HepG2 (cell line): ENCODE measurements at regions not wholly inside any gene's neighbourhood (a gene's known extent, or its start where the extent isn't known, plus 50 kb on each side); places are given as distances from the start of the nearest gene placed in this dataset.

ENCODE experiments used
- ATAC-seq: fragments of 200-7000 bp; cut with Tn5 transposase; 3 replicates; pipeline ENCODE4 v1.9.1; 2020; ENCODE audit warnings: mild to moderate bottlenecking, moderate library complexity
- BruUV-seq: library from RNA; stranded (reverse); fragments of 400-500 nt; replicated peaks from 2 replicates; lab custom pipeline; 2021; lab: Mats Ljungman, UMichigan
- CTCF ChIA-PET: fragments of 300-600 bp; formaldehyde crosslinking; extraction: SDS; loops from one replicate; lab custom pipeline; 2021; ENCODE audit warnings: low total read pairs, inconsistent platforms, low intra/inter-chr PET ratio; lab: Yijun Ruan, JAX
- POLR2A ChIA-PET: fragments of 350-600 bp; sonication (Branson Sonifier 250); formaldehyde crosslinking; loops from one replicate; lab custom pipeline; 2020; ENCODE audit warnings: antibody characterized with exemption, inconsistent platforms; lab: Yijun Ruan, JAX
- DNase-seq: peaks from one replicate; pipeline ENCODE4 v3.0.0-alpha.2; 2015; ENCODE audit warnings: low spot score
- FAIRE-seq: peaks from 3 replicates; lab custom pipeline; 2011; peaks lifted over from hg19 to GRCh38; lab: Jason Lieb, UNC
- H2AFZ ChIP-seq: one replicate; pipeline ENCODE4 v1.6.1; 2011; ENCODE audit warnings: low read length, inconsistent platforms
- H3K27ac ChIP-seq: fragments of 300-600 bp; 3 replicates; pipeline ENCODE4 v1.8.0; 2011; ENCODE audit warnings: mixed run types, mild to moderate bottlenecking, mixed read lengths, low read length, inconsistent platforms; ENCODE audit not compliant: insufficient read depth; ENCODE audit errors: extremely low read length
- H3K27me3 ChIP-seq, 2 experiments: fragments of 200-600 bp in 1 of 2; 2 replicates in 1 of 2; 3 replicates in 1 of 2; pipeline versions ENCODE4 v1.6.0 to v1.8.0; 2011; ENCODE audit warnings: low read length in 2 of 2, mild to moderate bottlenecking in 2 of 2, moderate library complexity in 2 of 2, inconsistent platforms in 1 of 2; ENCODE audit not compliant: insufficient read depth in 2 of 2, control insufficient read depth in 1 of 2
- H3K36me3 ChIP-seq, 2 experiments: fragments of 200-600 bp in 1 of 2; replicated peaks in 1 of 2; 2 replicates in 1 of 2; 3 replicates in 1 of 2; pipeline versions ENCODE4 v1.5.1 to v1.8.0; 2011; ENCODE audit warnings: low read length in 2 of 2, inconsistent platforms in 1 of 2; ENCODE audit not compliant: insufficient read depth in 2 of 2, control insufficient read depth in 1 of 2
- H3K4me1 ChIP-seq: 2 replicates; pipeline ENCODE4 v1.5.1; 2012; ENCODE audit warnings: low read length, inconsistent platforms; ENCODE audit not compliant: insufficient read depth
- H3K4me2 ChIP-seq: 2 replicates; pipeline ENCODE4 v1.6.0; 2011; ENCODE audit warnings: low read depth, low read length, inconsistent platforms
- H3K4me3 ChIP-seq, 3 experiments: fragments of 200-600 bp in 1 of 3; sonication (generic), shearing (Covaris generic) in 1 of 3; replicated peaks in 1 of 3; 2 replicates each; pipeline ENCODE4 v1.5.1; 2011 to 2016; ENCODE audit warnings: low read length in 3 of 3, inconsistent platforms in 2 of 3, low read depth in 2 of 3, mild to moderate bottlenecking in 2 of 3, control low read depth in 1 of 3, mixed read lengths in 1 of 3; ENCODE audit not compliant: insufficient read depth in 1 of 3
- H3K79me2 ChIP-seq: one replicate; pipeline ENCODE4 v1.6.1; 2011; ENCODE audit warnings: low read length, inconsistent platforms; ENCODE audit not compliant: insufficient read depth
- H3K9ac ChIP-seq: 2 replicates; pipeline ENCODE4 v1.6.0; 2011; ENCODE audit warnings: mild to moderate bottlenecking, low read depth, low read length, inconsistent platforms; ENCODE audit not compliant: insufficient read depth
- H3K9me3 ChIP-seq: 2 replicates; pipeline ENCODE4 v1.5.1; 2012; ENCODE audit warnings: mild to moderate bottlenecking, low read length
- H4K20me1 ChIP-seq: 2 replicates; pipeline ENCODE4 v1.6.0; 2011; ENCODE audit warnings: inconsistent platforms, mild to moderate bottlenecking, low read length, moderate library complexity; ENCODE audit not compliant: insufficient read depth
- CHCHD3 ChIP-seq: sonication (generic); formaldehyde crosslinking; IDR thresholded peaks from 2 replicates; pipeline ENCODE4 v1.8.0; 2022; ENCODE audit warnings: mild to moderate bottlenecking, missing genetic modification reagents, moderate library complexity
- ELF1 ChIP-seq: sonication (generic); formaldehyde crosslinking; IDR thresholded peaks from 2 replicates; pipeline ENCODE4 v1.4.0; 2020; ENCODE audit warnings: missing genetic modification reagents
- JDP2 ChIP-seq: sonication (generic); formaldehyde crosslinking; IDR thresholded peaks from 2 replicates; pipeline ENCODE4 v1.8.1; 2022; ENCODE audit warnings: missing genetic modification reagents, borderline replicate concordance
- KLF15 ChIP-seq: sonication (generic); formaldehyde crosslinking; IDR thresholded peaks from 2 replicates; pipeline ENCODE4 v1.8.1; 2023; ENCODE audit warnings: borderline replicate concordance, mild to moderate bottlenecking, inconsistent platforms, missing genetic modification reagents, mixed read lengths
- MAFF ChIP-seq: IDR thresholded peaks from 2 replicates; pipeline ENCODE4 v1.6.1; 2011; ENCODE audit warnings: low read depth, low read length, improper control_type of control experiment
- SPEN ChIP-seq: sonication (generic); formaldehyde crosslinking; IDR thresholded peaks from 2 replicates; pipeline ENCODE4 v1.5.1; 2020; ENCODE audit warnings: low read depth, mild to moderate bottlenecking, missing genetic modification reagents
- ZNF17 ChIP-seq: sonication (generic); formaldehyde crosslinking; IDR thresholded peaks from 2 replicates; pipeline ENCODE4 v1.5.0; 2020; ENCODE audit warnings: mild to moderate bottlenecking, missing genetic modification reagents
- ZNF343 ChIP-seq: sonication (generic); formaldehyde crosslinking; IDR thresholded peaks from 2 replicates; pipeline ENCODE4 v1.4.0; 2020; ENCODE audit warnings: mild to moderate bottlenecking, missing genetic modification reagents
- ZNF431 ChIP-seq: sonication (generic); formaldehyde crosslinking; IDR thresholded peaks from 2 replicates; pipeline ENCODE4 v1.9.0; 2022; ENCODE audit warnings: missing genetic modification reagents, low read depth, mild to moderate bottlenecking, borderline replicate concordance
- ZNF530 ChIP-seq: sonication (generic); formaldehyde crosslinking; IDR thresholded peaks from 2 replicates; pipeline ENCODE4 v1.5.0; 2020; ENCODE audit warnings: low read depth, mild to moderate bottlenecking, missing genetic modification reagents
- ZNF614 ChIP-seq: IDR thresholded peaks from 2 replicates; pipeline ENCODE4 v1.6.1; 2018; ENCODE audit warnings: missing biosample characterization, missing genetic modification reagents, inconsistent platforms, borderline replicate concordance
- ZNF883 ChIP-seq: sonication (generic); formaldehyde crosslinking; IDR thresholded peaks from 2 replicates; pipeline ENCODE4 v1.5.1; 2020; ENCODE audit warnings: mild to moderate bottlenecking, missing genetic modification reagents; ENCODE audit errors: not compliant biosample characterization
- WGBS: methylation state at CpG from one replicate; pipeline ENCODE4 v1.1.6; 2017; ENCODE audit warnings: low lambda C conversion rate; 5-methylcytosine and 5-hydroxymethylcytosine counted together
- in situ Hi-C: cut with HindIII; loops from 2 replicates; pipeline ENCODE4 v1.10.0; 2017; ENCODE audit warnings: low pct_unique_long_range_greater_than_20kb; ENCODE audit not compliant: extremely low pct_ligation_motif_present
- intact Hi-C: fragments of 100-400 bp; cut with micrococcal nuclease; formaldehyde crosslinking; loops from one replicate; pipeline ENCODE4 v1.10.0; 2022; ENCODE audit not compliant: unreplicated experiment
- TF ChIP-seq, protein P1 (sequence below): IDR thresholded peaks from 2 replicates; pipeline ENCODE4 v1.6.1; 2012; ENCODE audit warnings: low read length, improper control_type of control experiment
- TF ChIP-seq, protein P2 (sequence below): sonication (generic); formaldehyde crosslinking; IDR thresholded peaks from 2 replicates; pipeline ENCODE4 v1.4.0; 2020; ENCODE audit warnings: missing genetic modification reagents, borderline replicate concordance

DNA sequence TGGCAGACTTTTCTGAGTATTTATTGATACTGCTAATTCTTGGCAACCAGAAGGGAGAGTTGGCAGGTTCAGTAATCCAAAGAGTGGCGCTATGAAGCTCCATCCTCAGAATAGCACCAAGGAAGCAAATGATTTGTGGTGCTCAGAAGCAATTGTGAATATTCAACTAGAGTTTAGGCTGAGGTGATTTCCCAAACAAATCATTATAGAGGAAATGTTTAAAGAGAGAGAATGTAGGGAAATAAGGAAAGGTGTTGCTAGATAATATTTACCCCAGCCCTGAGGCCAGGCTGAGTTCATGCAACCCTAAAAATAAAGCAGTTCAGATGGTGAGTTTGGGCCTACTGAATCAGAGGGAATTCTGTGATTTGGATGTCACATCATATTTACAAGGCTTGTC, 363.4 kb upstream of the PLXNA2 start:
- Histone ChIP-seq H4K20me1 (no peaks in the 10 kb centered on the region), H3K4me3 (no peak overlapping the region), H3K27ac (no peak overlapping the region), H2AFZ (no peak overlapping the region), H3K4me2 (no peak overlapping the region), H3K9me3 (no peaks in the 10 kb centered on the region), H3K9ac (no peak overlapping the region), H3K4me1 (no peaks in the 10 kb centered on the region), H3K36me3 (no peaks in the 10 kb centered on the region), H3K79me2 (no peaks in the 10 kb centered on the region), H3K27me3 (no peaks in the 10 kb centered on the region)
- CTCF ChIA-PET: no interaction called here
- no TSS peak for BruUV-seq
- POLR2A ChIA-PET: no interaction called here
- in situ Hi-C loops (no loop called here), intact Hi-C loops (no loop called here)
- DNase-seq (no peak), FAIRE-seq (no peak), ATAC-seq (no peak)
- WGBS: 0% methylated on average over 1 of the region's 1 CpG
- TF ChIP-seq SPEN (CRISPR knock-in tag) (no peak), MAFF (no peak), CHCHD3 (CRISPR knock-in tag) (no peak), ZNF17 (CRISPR knock-in tag) (no peak), ZNF431 (CRISPR knock-in tag) (no peak), KLF15 (no peak), JDP2 (CRISPR knock-in tag) (no peak), ZNF343 (CRISPR knock-in tag) (no peak), ZNF530 (CRISPR knock-in tag) (no peak), ZNF614 (CRISPR knock-in tag) (no peak)

- BruUV-seq: no TSS peak
- TF ChIP-seq, protein P1, sequence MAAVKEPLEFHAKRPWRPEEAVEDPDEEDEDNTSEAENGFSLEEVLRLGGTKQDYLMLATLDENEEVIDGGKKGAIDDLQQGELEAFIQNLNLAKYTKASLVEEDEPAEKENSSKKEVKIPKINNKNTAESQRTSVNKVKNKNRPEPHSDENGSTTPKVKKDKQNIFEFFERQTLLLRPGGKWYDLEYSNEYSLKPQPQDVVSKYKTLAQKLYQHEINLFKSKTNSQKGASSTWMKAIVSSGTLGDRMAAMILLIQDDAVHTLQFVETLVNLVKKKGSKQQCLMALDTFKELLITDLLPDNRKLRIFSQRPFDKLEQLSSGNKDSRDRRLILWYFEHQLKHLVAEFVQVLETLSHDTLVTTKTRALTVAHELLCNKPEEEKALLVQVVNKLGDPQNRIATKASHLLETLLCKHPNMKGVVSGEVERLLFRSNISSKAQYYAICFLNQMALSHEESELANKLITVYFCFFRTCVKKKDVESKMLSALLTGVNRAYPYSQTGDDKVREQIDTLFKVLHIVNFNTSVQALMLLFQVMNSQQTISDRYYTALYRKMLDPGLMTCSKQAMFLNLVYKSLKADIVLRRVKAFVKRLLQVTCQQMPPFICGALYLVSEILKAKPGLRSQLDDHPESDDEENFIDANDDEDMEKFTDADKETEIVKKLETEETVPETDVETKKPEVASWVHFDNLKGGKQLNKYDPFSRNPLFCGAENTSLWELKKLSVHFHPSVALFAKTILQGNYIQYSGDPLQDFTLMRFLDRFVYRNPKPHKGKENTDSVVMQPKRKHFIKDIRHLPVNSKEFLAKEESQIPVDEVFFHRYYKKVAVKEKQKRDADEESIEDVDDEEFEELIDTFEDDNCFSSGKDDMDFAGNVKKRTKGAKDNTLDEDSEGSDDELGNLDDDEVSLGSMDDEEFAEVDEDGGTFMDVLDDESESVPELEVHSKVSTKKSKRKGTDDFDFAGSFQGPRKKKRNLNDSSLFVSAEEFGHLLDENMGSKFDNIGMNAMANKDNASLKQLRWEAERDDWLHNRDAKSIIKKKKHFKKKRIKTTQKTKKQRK: no peak
- TF ChIP-seq ZNF883 (CRISPR knock-in tag) (no peak), ELF1 (CRISPR knock-in tag) (no peak)
- TF ChIP-seq, protein P2, sequence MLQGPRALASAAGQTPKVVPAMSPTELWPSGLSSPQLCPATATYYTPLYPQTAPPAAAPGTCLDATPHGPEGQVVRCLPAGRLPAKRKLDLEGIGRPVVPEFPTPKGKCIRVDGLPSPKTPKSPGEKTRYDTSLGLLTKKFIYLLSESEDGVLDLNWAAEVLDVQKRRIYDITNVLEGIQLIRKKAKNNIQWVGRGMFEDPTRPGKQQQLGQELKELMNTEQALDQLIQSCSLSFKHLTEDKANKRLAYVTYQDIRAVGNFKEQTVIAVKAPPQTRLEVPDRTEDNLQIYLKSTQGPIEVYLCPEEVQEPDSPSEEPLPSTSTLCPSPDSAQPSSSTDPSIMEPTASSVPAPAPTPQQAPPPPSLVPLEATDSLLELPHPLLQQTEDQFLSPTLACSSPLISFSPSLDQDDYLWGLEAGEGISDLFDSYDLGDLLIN (CRISPR knock-in tag): no peak
Measured at GRCh38 chr1:208614610-208615009, 370.4 kb upstream of the PLXNA2 start.

More at GRCh38 chr1:208614610-208615009, 370.4 kb upstream of the PLXNA2 start:
- ChIA-PET CTCF (no interaction called here), POLR2A (no interaction called here)
- H3K27me3 ChIP-seq: no peaks in the 10 kb centered on the region
- DNase-seq (no peak), ATAC-seq (no peak), FAIRE-seq (no peak)
- intact Hi-C loops: no loop called here
- no peak overlapping the region for H2AFZ ChIP-seq
- H3K9me3 ChIP-seq: peaks cover 10% of the 10 kb centered on the region; the same call in 1 of the 2 replicates
- H3K79me2 ChIP-seq: no peaks in the 10 kb centered on the region
- no peak overlapping the region for H3K27ac ChIP-seq
- no peak overlapping the region for H3K4me3 ChIP-seq
- WGBS: 0% methylated on average over 2 of the region's 2 CpGs
- no peak overlapping the region for H3K9ac ChIP-seq
- H4K20me1 ChIP-seq: no peaks in the 10 kb centered on the region
- H3K4me1 ChIP-seq: no peaks in the 10 kb centered on the region
- in situ Hi-C loops: no loop called here
- H3K36me3 ChIP-seq: no peaks in the 10 kb centered on the region
- no peak overlapping the region for H3K4me2 ChIP-seq
